GM18508 (cell line): ENCODE measurements at regions not wholly inside any gene's neighbourhood (a gene's known extent, or its start where the extent isn't known, plus 50 kb on each side); places are given as distances from the start of the nearest gene placed in this dataset.
"Not testable (repeated sequence)": the region's sequence is repeated elsewhere in the genome, so short reads cannot be mapped to it uniquely, and the experiment has no call there.

Source experiments
- ATAC-seq: cut with Tn5 transposase; IDR thresholded peaks from one replicate; pipeline ENCODE4 v1.9.1; 2021; ENCODE audit warnings: moderate number of reproducible peaks; ENCODE audit not compliant: insufficient read depth, unreplicated experiment

DNA sequence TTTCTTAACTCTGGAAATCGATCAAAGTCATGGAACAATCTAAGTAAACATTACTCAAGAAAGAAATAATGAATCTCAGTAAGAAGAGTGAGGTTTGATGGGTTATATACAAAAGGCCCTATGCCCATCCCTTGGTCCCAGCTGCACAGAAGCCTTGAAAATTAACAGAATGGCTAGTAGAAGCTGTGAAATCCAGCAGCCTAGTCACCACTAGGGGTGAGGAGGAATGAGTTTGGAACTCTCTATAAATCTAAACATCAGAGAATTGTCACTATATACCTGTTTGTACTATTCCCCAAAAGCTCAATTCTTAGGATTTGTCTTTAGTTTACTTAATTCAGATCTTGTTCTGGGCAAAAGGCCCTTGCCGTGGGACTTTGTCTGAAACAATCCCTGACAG, 313.9 kb upstream of the GRID2 start:
- no peak for ATAC-seq

DNA sequence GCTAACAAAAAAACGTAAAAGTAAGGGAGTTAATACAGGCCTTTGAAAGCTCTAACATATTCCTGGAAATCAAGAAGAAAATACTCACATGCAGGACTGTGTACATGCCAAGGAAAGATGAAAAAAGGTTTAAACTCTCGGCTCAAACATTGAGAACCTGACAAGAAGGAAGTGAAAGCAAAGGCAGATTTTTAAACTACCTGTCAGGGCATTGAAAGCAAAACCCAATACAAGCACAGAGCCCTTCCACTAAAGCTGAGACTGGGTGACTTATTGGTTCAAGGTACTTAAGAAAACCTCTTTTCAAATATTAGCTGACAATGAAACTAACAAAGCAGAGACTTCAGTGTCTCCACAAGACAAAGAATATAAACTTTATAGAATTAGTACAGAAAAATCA, 313.0 kb upstream of the GRID2 start:
- ATAC-seq = no peak

GRCh38 chr4:91997045-91997444, 306.7 kb upstream of the GRID2 start:
- no peak for ATAC-seq

DNA sequence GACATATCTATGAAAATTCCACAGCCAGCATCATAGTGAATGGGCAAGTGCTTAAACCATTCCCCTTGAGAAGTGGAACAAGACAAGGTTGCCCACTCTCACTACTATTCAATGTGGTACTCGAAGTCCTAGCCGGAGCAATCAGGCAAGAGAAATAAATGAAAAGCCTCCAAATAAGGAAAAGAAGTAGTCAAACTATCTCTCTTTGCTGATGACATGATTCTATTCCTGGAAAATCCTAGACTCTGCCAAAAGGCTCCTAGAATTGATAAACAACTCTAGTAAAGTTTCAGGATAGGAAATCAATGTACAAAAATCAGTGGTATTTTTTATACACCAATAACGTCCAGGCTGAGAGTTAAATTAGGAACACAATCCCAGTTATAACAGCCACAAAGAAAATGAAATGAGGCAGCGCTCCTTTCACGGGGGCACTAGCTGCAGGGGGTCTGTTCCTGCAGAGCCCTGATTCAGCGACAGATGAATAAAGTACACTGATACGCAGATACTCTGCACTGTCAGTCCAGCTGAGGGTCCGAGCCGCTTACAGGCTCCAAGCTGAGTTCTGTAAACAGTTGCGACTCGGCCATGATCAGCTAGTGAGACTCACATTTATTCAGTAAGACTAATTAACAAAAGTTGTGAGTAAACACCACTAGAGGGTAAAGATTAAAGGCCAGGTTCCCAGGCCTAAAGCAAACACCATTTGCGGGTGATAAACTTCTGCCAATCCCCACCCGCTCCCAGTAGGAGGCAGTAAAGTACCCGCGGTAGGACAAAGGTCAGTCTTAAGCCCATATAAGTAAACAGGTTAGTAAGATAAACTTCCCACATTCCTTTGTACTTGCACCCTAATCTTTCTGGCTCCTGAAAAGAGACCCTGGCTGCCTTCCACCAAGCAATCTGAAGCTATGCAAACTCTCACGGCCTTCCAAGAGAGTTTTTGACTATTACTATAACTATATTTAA, 290.6 kb upstream of the GRID2 start:
- ATAC-seq = no peak

DNA sequence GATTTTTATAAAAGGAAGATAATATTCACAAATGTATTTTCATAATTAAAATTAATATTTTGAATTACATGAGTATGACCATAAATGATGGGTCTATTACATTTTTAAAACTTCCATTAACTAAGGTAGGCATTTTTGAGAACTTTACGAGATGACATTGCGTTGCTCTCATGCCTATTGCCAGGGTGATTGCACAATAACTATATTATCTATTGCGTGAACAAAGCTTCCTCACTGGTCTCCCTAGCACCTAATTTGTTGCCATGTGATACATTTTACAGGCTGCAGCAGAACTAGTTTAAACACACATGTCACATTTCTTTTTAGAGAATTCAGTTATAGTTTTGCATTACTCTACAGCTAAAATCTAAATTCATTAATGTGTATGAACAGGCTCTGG, 289.7 kb upstream of the GRID2 start:
- ATAC-seq = no peak

DNA sequence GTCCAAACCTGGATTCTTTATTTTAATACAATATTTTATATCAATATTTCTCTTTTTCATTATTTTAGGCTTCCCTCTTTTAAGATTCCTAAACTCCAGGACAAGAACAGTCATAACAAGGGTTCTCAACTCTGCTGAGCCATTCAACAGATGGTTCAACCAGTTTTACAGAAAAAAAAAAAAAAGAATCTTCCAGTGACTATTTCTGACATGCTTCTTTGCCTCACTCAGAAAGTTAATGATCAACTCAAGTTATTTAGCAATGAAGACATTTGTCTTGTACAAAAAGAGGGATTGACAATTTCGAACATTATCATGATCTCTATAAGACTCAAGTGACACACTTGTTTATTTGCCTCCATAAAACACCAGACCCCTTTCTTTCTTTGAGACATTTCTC, 282.6 kb upstream of the GRID2 start:
- no peak for ATAC-seq

- no peak for ATAC-seq
These were observed 282.0 kb upstream of the GRID2 start for GRCh38 chr4:92021788-92022187.

DNA sequence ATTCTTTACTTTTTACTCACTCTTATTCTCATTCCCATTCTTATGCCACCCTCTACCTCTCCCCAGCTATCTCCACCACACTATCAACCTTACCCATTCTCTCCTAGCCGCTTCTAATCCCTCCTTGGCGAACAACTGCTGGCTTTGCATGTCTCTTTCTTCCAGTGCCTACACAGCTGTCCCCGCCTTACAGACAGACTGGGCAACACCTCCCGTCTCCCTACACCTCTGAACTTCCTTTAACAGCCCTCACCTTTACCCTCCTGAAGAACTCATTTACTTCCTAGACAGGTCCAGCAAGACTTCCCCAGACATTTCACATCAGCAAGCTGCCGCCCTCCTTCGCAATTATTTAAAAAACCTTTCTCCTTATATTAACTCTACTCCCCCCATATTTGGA, 274.9 kb upstream of the GRID2 start:
- not testable (repeated sequence) for ATAC-seq

DNA sequence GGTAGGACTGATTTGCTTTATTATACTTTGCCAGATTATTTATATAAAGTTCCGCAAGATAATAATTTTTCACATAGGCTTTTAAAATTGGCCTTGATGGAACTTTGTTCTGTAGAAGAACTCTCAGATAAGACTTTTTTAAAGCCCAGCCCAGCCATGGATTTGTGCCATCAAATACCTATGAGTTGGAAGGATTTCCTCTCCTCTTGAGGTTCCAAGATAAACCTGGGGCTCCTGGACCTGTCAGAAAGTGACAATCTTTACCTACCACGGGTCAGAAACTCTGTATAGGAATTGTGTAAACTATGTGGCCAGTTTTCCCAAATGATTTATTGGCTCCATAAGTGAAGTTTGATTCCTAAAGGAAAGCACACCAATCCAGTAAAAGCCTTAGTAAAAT, 271.9 kb upstream of the GRID2 start:
- ATAC-seq = no peak

GRCh38 chr4:92035666-92036065, 268.1 kb upstream of the GRID2 start:
- ATAC-seq = no peak

DNA sequence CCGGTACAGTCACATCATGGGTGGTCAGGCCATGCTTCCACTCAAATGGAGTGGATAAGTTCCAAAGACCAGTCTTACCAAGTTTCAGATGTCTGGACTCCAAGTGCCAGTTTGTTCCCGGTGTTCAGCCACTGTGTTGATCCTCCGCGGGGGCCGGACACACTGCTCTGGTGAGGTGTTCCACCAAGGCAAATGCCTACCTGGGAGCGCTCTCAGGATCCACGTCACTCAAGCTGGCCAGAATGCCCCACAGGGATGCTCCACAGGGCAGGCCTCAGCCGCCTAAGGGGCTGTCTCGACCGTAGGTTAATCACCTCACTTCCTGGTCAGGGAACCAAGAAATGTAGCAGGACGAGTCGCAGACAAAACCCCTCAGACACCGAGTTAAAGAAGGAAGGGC, 258.0 kb upstream of the GRID2 start:
- ATAC-seq = no peak

GRCh38 chr4:92047209-92047875, 256.4 kb upstream of the GRID2 start:
- ATAC-seq = no peak

GRCh38 chr4:92050875-92051274, 252.9 kb upstream of the GRID2 start:
- ATAC-seq = no peak

DNA sequence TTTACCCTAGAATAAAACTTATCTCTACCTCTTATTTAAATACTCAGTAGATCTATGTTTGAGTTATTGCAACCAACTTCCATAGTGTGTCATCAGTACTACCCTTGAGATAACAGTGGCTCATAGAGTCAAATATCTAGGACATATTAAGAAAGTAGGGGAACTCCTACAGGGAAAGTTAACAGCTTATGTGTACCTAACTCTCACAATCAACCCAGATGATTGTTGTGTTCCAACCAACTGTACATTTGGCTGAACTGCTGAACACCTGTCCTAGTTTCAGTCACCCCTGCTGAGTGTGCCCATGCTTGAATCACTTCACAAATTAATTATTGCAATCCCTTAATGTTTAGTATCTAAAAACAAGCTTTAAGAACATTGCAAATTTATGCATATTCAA, 244.2 kb upstream of the GRID2 start:
- ATAC-seq = no peak

GRCh38 chr4:92060333-92060732, 243.4 kb upstream of the GRID2 start:
- no peak for ATAC-seq

DNA sequence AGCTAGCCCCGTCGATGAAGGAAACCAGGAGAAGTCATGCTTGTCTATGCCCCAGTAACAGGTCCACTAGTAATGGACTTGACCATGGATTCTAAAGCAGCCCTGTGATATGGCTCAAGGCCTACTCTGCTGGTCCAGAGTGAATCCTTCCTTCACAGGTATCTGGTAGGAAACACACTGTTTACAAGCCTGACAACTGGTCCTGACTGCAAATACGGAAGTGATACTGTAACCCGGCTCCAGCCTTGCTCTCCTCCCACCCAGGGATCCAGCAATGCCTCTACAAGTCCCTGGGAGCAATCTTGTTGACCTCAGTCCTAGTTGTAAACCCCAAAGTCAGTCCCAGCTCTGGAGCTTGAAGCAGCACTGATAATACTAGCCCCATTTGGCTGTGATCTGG, 239.2 kb upstream of the GRID2 start:
- ATAC-seq = no peak

DNA sequence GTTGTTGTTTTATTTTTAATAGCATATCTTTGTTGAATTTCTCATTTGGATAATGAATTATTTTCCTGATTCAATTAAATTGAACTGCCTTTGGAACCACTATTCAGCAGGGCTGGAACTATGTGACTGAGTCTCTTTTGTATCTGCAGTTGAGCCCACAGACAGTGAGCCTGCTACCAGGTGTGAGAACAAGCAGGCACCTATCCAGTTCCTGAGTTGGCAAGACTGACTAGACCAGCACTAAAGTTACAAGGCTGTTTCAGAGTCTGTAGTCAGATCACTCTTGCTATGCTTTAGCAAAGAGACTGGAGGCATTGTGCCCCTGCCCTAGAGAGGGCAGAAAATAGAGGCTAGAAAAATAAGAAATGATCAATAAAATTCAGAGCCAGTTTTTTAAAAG, 237.3 kb upstream of the GRID2 start:
- no peak for ATAC-seq

DNA sequence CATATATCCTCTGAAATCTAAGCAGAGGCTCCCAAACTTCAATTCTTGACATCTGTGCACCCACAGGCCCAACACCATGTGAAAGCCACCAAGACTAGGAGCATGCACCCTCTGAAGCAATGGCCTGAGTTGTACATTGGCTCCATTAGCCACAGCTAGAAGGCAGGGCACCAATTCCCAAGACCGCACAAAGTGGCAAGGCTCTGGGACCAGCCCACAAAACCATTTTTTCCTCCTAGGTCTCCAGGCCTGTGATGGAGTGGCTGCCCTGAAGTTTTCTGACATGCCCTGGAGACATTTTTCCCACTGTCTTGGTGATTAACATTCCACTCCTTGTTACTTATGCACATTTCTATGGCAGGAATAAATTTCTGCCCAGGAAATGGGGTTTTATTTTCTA, 232.2 kb upstream of the GRID2 start:
- no peak for ATAC-seq

GRCh38 chr4:92074839-92075238, 228.9 kb upstream of the GRID2 start:
- no peak for ATAC-seq

GRCh38 chr4:92090887-92091286, 212.9 kb upstream of the GRID2 start:
- ATAC-seq = no peak

DNA sequence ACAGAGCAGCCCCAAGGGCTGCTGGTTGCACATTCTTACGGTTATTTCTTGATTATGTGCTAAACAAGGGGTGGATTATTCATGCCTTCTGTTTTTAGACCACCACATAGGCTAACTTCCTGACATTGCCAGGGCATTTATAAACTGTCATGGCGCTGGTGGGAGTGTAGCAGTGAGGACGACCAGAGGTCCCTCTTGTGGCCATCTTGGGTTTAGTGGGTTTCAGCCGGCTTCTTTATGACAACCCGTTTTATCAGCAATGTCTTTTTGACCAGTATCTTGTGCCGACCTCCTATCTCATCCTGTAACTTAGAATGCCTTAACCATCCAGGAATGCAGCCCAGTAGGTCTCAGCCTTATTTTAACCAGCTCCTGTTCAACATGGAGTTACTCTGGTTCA, 212.4 kb upstream of the GRID2 start:
- no peak for ATAC-seq

DNA sequence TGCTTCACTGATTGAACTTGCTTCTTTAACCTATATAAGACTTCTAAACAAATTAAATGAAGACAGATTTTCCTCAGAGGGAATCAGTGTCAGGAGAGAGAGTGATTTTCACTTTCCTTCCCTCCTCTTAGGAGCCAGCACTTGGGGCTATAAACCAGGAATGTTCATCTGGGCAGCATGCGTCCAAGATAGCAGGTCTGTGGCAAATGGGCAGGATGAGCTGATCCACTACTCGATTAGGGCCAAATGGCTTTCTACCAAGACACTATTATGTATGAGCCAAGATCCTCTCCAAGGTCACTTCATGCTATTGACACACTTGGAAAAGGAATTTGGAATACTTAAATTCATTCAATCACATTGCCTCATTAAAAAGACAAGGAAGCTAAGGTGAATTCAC, 203.9 kb upstream of the GRID2 start:
- ATAC-seq = no peak
